Kidney tubule cell (primary cell): ENCODE measurements at regions not wholly inside any gene's neighbourhood (a gene's known extent, or its start where the extent isn't known, plus 50 kb on each side); places are given as distances from the start of the nearest gene placed in this dataset.
"Not testable (repeated sequence)": the region's sequence is repeated elsewhere in the genome, so short reads cannot be mapped to it uniquely, and the experiment has no call there.

Experiments
- DNase-seq: peaks from one replicate; pipeline ENCODE4 v3.0.0-alpha.2; 2018; ENCODE audit warnings: low spot score

DNA sequence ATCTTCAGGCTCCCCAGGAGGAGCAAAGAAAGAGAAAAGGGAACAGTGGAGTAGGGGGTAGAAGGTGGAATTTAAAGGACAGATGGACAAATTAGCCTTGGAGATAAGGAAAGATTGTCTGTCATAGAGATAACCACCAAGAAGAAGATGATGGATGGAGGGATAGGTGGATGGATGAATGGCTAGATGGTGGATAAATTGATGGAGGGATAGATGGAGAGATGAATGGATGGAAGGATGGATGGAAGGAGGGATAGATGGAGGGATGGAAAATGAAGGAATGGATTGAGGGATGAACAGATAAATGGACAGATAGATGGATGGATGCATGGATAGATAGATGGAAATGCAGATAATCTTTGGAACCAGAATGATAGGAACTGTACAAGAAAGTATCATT lies 102.8 kb downstream of the TNFAIP3 start:
- no peak for DNase-seq

DNA sequence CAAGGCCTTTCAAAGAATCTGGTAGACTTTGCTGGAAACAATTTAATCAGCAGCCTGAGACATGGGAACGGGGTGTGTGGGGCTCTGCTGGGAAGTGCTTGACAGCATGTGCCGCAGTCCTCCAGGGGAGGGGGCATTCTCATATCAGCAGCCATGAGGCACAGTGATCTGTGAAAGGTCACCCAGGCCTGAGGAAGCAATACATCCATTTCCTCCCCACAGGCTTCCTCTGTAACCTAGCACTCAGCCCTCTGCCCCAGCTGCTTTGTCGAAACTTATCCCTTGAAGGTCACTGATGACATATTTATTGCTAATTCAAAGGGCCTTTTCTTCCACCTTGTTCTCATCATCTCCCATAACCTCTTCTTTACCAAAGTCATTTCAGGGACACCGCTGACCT lies 103.3 kb downstream of the TNFAIP3 start:
- DNase-seq = no peak

DNA sequence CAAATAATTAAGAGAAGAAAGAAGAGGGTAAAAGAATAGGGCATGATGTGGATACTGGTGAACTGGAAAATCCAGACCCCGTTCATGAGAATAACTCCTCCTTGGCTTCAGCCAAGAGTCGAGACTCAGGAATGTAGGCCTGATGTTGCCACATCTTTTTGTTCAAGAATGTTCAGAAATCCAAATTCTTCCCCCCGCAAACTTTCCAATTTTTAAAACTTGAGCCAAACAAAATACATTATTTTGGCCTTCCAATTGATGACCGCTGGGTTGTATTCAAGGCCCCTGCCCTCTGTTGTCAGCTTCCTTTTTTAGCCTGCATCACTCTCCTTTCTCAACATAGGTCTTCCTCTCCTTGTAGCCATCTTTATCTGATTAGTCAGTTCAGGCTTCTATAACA lies 106.1 kb downstream of the TNFAIP3 start:
- no peak for DNase-seq

DNA sequence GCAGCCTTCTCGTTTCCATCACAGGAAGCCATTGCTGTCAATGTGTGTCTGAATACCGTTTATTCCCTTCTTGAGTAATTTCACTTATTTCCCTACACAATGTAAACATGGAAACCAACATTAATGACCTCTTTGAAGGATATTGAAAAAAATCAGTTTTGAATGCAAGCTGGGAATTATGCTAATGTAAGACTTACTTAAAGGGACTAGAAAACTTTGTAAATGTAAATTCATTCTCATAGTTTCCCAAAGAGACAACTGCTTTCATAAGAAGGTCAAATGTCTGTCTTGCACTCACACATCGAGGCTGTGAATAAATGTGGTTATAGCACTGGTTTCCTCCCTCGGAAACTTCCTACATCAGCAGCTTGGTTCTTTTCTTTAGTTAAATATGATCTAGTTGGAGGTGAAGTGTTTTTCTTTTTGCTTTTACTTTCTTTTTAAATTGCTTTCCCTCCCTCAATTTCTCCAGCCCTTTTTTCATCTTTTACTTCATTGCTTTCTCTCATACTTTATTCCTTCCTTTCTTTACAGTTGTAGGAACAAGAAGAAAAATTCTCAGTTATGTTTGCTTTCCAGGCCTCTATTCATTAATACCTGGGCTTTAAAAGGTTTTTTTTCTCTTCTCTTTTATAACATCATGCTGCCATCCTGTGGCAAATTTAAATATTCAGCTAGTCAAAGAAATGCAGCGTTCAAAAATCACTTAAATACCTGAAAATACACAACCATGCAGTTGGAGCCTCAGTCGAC lies 108.3 kb downstream of the TNFAIP3 start:
- peak; percentile 31 for DNase-seq

DNA sequence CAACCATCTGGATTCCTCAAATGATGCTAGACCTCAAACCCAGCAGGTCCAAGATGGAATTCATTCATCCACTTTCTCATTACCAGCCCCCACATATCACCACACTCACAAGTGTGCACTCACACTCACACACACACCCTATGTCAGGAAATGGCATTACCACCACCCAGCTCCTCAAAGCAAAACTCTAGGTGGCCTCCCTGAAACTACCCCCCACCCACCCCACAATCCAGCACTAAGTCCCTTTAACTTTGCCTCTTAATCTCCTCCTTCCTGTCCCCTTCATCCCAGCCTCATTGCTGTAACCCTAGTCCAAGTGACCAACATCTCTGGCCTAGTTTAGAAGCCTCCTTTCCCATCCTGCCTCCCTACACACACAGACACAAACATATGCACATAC lies 109.4 kb downstream of the TNFAIP3 start:
- DNase-seq = no peak

DNA sequence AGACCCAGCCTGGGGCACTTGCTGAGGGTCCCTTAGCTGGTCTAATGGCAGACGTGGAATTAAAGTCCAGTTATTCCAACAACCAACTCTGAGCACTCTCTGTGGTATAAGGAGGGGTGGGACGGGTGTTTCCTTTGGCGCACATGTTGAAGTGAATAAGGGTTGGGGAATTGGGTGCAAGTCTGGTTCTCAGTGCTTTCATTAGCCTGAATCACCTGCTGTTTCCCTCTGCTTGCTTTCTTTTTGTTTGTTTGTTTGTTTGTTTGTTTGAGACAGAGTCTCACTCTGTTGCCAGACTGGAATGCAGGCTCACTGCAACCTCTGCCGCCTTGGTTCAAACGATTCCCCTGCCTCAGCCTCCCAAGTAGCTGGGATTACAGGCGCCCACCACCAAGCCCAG lies 110.1 kb downstream of the TNFAIP3 start:
- DNase-seq = no peak

DNA sequence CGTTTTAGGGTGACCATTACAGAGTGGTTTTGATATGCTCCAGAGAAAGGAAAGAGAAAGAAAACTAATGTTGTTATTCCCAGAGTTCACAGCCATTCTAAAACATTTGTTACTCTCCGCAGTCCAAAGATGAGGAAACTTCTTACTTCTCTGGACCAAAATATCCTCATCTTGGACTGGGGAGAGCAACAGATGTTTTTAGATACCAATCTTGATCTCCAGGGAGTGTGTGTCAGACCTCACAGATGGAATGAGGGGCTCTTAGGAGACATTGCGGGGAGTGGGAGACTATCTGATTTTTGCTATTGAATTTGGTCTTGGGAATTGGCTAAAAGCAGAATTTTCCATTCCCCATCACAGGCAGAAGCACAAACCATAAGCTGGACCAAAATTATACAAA lies 110.8 kb downstream of the TNFAIP3 start:
- DNase-seq = no peak

DNA sequence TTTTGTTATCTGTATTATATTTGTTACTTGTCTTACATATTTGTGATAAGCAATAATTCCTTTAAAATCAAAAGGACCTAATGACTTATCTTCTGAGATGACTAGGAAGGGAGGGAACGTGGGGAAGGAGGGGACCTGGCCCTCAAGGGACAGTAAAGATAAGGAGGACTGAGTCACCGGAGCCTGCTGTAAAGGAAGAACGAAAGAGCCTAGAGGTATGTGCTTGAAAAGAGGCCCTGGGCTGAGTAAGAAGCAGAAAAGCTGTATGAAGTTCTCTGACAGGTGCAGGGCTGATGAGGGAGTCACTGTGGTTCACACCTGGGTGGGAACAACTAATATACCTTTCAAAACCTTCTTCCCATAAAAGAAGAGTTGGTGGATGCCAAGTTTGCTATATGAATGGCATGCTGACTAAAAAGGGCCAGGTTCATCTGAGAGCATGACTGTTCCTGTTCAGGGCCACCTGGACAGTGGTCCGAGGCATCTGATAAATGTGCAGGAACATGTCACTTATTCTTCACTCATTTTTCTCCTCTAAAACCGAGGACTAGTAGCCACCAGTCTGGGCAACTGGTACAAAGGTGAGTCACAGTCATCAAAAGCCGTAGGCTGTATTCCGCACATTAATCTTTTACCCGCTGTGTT lies 111.3 kb downstream of the TNFAIP3 start:
- DNase-seq = peak; percentile 18

DNA sequence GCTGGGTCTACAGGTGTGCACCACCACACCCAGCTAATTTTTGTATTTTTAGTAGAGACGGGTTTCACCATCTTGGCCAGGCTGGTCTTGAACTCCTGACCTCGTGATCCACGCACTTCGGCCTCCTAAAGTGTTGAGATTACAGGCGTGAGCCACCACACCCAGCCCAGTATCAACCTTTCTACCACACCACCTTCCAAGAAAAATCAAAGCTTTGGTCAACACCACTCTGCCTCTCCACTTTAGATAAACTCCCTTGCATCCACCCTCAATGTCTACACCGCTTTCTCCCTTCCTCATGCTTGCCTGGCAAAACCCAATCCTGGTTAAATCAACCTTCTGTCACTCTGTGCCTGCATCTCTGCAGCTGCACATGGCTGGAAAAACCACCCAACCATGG lies 112.2 kb downstream of the TNFAIP3 start:
- not testable (repeated sequence) for DNase-seq

DNA sequence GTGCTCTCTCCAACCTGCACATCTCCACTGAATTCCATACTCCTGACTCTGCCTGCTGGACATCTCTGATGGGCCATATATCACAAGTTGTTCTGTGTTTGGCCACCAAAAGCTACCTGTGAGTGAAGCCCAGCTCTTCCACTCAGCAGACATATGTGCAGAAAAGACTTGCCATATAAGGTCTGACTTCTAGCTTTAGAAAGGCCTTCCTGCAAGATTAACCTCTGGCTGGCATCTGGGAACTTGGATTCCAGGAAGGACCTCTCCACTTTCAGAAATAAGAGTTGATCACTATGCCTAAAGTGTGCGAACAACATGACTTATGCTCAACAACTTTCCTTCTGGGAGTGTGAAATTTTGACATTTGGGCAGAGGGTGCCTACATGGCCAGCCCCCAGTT lies 113.7 kb downstream of the TNFAIP3 start:
- DNase-seq = no peak

DNA sequence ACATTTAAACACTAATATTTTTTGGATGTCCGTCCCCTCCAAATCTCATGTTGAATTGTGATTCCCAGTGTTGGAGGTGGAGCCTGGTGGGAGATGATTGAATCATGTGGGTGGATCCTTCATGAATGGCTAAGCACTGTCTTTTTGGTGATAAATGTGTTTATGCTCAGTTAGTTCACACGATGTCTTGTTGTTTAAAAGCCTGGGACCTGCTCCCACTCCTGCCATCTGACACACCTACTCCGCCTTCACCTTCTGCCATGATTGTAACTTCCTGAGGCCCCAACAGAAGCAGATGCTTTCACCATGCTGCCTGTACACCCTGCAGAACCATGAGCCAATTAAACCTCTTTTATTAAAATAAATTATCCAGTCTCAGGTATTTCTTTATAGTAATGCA lies 114.7 kb downstream of the TNFAIP3 start:
- no peak for DNase-seq

DNA sequence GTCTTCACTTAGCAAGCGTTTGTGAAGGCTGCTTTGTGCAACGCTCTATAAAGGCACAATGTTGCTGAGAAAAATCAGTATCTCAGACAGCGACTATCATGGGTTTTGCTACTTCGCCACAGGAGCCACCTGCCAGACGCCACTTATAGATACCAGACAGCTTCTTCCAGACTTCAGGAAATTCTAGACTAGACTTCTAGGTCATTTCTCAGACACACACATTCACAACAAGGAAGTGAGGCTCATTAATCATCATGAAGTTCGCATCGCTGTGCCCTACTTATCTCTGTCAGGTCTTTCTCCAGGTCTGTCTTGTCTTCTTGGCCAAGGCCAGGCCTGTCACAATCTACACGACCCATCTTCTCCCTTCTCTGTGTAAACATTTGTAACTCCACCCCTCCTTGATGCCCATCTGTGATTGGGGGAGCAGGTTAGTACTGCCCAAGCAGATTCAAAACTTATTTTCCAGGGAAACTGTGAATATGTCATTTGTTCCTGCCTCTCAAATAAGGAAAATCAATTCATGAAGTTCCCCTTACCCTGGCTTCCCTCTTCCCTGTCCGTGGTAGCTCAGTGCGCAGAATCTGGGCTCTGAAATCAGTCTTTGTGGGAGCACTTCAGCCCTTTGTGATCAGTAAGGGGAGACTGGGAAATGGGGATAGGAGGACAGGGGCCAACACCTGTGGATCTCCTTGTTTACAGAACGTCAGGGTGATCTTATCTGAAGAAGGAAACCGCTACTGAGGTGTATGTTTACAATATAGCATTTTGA lies 115.5 kb downstream of the TNFAIP3 start:
- DNase-seq = peak; percentile 48

DNA sequence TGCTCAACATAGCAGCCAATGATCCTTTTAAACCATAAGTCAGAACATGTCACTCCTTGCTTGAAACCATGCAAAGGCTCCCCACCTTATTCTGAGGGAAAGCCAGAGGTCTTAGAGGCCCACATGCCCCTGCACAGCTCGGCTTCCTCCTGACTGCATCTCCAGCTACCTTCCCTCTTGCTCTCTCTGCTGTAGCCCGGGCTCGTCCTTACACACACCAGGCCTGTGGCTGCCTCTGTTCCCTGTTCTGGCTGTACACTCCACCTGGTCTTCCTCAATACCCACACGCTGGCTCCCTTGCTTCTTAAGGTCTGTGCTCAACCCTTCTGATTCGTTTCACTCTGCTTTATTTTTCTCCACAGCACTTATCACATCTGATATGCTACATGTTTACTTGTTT lies 116.2 kb downstream of the TNFAIP3 start:
- no peak for DNase-seq

DNA sequence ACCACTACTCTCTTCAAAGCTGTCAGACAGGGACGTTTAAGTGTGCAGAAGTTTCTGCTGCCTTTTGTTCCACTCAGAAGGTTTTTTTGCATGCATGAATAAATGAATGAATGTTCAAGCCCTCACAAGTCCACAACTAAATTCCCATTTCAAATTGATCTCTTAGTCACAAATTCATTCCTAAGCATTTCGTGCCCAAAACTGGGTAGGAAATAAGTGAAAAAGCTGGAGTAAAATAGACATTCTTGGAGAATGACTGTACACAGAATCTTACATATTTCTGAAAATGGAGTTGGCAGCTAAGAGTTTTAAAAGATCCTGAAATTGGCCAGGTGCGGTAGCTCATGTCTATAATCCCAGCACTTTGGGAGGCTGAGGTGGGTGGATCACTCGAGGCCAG lies 117.6 kb downstream of the PERP start:
- no peak for DNase-seq

DNA sequence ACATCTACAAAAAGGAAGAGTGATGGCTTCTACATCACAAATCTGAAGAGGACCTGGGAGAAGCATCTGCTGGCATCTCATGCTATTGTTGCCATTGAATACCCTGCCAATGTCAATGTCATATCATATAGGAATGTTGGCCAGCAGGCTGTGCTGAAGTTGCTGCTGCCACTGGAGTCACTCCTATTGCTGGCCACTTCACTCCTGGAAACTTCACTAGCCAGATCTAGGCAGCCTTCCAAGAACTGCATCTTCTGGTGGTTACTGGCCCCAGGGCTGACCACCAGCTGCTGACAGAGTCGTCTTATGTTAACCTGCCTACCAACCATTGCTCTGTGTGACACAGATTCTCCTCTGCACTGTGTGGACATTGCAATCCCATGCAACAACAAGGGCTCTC lies 111.8 kb downstream of the PERP start:
- no peak for DNase-seq

DNA sequence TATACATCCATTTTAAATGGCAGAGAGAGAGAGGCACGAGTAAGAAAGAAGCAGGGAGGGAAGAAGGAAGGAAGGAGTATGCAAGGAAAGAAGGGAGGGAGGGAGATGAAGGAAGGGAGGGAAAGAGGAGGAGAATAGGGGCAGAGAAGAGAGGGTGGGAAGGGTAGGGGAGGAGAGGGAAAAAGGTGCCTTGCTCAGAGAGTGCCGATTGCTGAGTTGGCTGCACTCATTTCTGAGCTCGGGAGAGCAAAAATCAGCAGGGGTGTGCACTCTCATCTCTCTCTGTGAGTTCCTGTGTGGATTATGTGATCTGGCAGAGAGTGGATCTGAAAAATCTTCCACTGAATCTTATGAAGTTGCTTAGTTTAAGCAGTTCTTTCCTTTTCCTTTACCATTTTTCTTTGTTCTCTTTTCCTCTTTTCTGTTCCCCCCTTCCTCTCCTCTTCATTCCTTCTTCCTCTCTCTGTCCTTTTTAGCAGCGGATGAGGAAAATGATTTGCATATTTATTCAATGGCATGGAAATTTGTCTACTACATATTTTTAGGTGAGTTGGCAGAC lies 108.7 kb downstream of the PERP start:
- no peak for DNase-seq

DNA sequence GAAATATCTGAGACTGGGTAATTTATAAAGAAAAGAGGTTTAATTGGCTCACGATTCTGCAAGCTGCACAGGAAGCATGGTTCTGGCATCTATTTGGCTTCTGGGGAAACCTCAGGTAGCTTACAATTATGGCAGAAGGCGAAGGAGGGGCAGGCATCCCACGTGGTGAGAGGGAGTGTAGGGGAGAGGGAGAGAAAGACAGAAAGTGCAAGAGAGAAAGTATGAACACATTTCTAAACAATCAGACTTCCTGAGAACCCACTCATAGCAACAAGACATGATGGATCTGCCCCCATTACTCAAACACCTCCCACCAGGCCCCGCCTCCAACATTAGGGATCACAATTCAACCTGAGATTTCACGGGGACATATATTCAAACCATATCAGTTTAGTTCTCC lies 107.4 kb downstream of the PERP start:
- DNase-seq = no peak

DNA sequence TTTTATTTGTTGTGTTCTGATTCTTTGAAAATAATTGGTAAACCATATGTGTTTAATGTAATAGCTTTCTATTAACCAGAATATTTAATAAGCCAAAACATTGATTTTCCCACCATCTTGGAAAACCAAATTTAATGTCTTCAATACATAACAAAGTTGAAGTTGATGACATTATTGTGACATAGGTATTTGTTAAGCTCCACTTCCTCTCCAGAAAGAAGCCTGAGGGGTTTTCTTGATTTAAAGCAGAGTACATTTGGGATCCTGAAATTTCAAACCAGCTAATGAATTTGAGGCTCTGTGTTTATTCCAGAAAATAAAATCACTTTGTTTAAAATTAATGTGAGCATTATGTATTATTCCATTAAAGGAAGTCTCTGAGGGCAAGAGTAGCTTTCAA lies 106.3 kb downstream of the PERP start:
- DNase-seq = no peak

DNA sequence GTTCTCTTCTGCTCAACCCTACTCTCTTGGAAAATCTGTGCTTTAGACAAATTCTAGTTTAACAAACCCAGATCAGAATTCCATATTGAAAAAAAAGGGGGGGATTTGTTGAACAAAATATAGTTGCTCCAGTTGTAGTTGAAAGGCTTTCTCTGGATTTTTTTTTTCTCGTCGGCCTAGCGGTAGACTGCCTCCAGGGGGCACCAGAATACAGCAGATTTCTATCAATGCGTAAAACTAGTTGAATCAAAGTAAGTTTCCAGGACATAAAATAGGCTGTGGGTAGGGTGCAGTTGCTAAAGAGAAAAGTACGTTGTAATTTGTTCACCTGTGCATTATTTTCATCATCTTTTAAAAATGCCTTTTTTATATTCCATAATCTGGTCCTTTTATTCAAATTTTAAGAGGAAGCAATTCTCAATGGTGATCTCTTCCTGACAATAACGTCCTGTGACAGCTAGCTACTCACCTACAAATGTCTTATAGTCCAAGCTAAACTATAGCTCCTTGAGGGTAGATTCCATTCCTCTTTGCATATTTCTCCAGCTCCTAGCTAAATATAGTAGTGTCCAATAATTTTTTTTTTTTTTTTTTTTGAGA lies 105.4 kb downstream of the PERP start:
- DNase-seq = peak; percentile 56

DNA sequence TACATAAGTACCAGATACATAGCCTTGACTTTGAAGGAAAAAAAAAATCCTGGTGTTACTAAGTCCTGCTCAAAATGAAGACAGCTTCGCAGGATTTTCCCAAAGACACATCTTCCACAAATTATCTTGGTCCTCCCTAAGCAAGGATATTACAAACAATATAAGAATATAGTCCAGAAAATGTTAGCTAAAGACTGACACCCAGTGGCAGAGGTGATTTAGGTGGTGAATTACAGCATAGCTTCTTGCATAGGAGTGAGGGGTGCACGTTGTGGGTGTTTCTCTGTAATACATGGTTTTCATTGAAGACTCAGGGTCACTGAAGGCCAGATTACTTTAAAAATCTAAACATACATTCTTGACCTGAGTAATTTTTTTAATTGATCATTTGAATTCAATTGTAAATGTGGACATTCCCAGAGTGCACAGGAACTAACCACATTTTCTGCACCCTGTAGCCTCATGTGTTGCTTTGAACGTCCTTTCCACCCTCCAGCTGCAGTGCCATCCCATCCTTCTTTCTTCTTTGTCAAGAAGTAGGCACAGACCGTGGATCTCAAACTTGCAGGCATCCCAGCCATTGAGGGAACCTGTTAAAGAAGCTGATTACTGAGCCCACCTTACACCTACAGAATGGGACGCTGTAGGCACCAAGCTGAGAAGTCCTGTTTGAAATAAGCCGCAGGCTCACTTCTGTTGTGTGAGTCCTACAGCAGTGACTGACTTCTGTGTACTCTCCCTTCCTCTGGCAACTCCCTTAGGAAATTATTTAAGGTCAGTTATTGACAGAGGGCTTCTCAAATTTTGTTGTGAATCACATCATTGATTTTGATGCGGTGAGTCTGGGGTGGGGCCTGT lies 102.6 kb downstream of the PERP start:
- peak; percentile 47 for DNase-seq

DNA sequence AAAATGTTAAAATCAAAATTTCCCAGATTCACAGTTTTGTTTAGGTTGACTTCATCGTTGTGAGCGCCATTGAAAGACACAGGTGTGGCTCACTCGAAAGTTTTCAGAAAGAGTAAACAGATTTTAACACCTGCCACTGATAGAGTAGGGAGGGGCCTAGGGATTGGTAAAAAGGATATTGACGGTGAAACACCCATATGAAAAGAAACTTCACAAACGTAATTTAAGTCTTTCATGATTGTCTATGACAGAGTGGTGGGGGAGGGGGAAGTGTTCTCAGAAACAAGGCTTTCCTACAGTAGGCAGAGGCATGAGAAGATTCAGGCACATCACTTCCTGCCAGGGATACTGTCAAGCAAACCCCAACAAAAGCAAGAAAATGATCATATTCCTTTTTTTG lies 101.4 kb downstream of the PERP start:
- no peak for DNase-seq
